Colonic mucosa (tissue), 4 donors: ENCODE measurements at regions not wholly inside any gene's neighbourhood (a gene's known extent, or its start where the extent isn't known, plus 50 kb on each side); places are given as distances from the start of the nearest gene placed in this dataset.

Source experiments
- DNase-seq: peaks from one replicate; pipeline ENCODE4 v3.0.0-alpha.2; 2020
- H3K27ac ChIP-seq: fragments of 200-600 bp; one replicate; pipeline ENCODE4 v1.8.0; 2021
- H3K27me3 ChIP-seq: fragments of 200-600 bp; one replicate; pipeline ENCODE4 v1.8.0; 2021
- H3K36me3 ChIP-seq: fragments of 200-600 bp; one replicate; pipeline ENCODE4 v1.8.0; 2021
- H3K4me1 ChIP-seq: fragments of 200-600 bp; one replicate; pipeline ENCODE4 v1.8.0; 2021; ENCODE audit warnings: mild to moderate bottlenecking
- H3K4me3 ChIP-seq: fragments of 200-600 bp; one replicate; pipeline ENCODE4 v1.8.0; 2021
- H3K9ac ChIP-seq, 2 donors: one replicate each; pipeline ENCODE4 v1.7.0; 2013; ENCODE audit warnings: control low read depth in 2 of 2, low read depth in 2 of 2, low read length in 2 of 2
- H3K9me3 ChIP-seq: fragments of 200-600 bp; one replicate; pipeline ENCODE4 v1.8.0; 2021
- intact Hi-C: fragments of 100-400 bp; cut with DNase I; formaldehyde crosslinking; loops from one replicate; pipeline ENCODE4 v1.14.1; 2022
- TF ChIP-seq, protein P1 (sequence below): fragments of 200-600 bp; IDR thresholded peaks from one replicate; pipeline ENCODE4 v1.8.0; 2022; ENCODE audit warnings: antibody characterized with exemption, mild to moderate bottlenecking
- donor health status: healthy.
- donor health status: DM: no; HTN: no; CAD: no.
- donor health status: DM: no; HTN: no; CAD: no.

DNA sequence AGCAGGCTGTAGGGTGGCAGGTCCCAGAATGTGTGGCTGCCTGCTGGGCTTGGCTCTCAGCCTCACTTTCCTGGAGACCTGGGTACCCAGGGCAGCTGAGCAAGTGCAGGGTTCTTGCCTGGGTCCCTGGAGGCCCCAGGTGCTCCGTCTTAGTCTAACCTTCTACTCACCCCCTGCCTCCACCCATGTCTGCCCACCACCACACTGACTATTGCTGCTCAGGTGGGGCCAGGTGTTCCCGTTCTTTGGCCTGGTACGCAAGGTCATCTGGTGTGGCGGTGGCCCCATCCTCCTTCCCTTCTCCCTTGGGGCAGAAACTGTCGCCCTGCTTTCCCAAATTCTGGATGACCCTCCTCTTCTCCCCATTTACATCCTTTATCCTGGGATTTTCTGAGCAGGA, 319.9 kb downstream of the TMEM121 start:
- Histone ChIP-seq H3K9ac (no peak overlapping the region), H3K9me3 (no peaks in the 10 kb centered on the region), H3K27me3 (no peaks in the 10 kb centered on the region), H3K36me3 (no peaks in the 10 kb centered on the region), H3K27ac (no peak overlapping the region), H3K4me1 (no peaks in the 10 kb centered on the region), H3K4me3 (no peak overlapping the region)
- DNase-seq: no peak
- intact Hi-C loops: no loop called here
- TF ChIP-seq, protein P1, sequence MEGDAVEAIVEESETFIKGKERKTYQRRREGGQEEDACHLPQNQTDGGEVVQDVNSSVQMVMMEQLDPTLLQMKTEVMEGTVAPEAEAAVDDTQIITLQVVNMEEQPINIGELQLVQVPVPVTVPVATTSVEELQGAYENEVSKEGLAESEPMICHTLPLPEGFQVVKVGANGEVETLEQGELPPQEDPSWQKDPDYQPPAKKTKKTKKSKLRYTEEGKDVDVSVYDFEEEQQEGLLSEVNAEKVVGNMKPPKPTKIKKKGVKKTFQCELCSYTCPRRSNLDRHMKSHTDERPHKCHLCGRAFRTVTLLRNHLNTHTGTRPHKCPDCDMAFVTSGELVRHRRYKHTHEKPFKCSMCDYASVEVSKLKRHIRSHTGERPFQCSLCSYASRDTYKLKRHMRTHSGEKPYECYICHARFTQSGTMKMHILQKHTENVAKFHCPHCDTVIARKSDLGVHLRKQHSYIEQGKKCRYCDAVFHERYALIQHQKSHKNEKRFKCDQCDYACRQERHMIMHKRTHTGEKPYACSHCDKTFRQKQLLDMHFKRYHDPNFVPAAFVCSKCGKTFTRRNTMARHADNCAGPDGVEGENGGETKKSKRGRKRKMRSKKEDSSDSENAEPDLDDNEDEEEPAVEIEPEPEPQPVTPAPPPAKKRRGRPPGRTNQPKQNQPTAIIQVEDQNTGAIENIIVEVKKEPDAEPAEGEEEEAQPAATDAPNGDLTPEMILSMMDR: no peak

DNA sequence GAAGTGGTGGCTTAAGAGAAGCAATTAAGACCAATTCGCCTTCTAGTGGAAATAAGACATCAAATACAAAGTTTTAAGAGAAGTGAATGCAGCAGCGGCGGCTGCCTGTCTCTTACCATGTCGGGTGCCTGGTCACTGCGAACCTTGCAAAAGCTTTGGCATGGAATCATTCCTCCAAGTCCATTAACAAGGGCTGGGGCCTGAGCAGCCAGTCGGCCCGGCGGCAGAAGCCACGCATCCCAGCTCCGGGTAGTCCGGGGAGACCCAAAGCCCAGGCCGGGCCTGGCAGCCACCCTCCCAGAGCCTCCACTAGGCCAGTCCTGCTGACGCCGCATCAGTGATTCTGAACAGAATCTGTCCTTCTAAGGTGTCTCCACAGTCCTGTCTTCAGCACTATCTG, 321.0 kb downstream of the TMEM121 start:
- TF ChIP-seq, protein P1: no peak
- intact Hi-C loops: no loop called here
- Histone ChIP-seq H3K4me3 (no peak overlapping the region), H3K4me1 (no peaks in the 10 kb centered on the region), H3K9ac (no peak overlapping the region), H3K9me3 (no peaks in the 10 kb centered on the region), H3K27ac (no peak overlapping the region), H3K36me3 (no peaks in the 10 kb centered on the region), H3K27me3 (no peaks in the 10 kb centered on the region)
- peak; percentile 10 for DNase-seq

DNA sequence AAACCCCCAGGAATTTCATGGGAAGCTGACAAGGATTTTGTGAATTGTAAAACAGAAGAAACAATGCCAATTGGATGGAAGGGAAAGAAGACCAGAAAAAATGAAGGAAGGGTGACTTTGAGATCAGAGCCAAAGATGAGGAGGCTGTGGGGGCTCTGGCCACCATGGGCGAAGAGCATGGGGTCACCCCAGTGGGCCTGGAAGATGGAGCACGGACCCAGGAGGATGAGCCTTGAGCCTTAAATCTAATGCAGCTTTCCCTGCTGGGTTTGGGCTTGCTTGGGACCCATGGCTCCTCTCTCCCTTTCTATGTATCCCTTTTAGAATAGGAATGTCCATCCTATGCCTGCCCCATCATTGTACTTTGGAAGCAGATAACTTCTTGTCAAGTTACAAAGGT, 322.2 kb downstream of the TMEM121 start:
- H3K4me1 ChIP-seq: no peaks in the 10 kb centered on the region
- H3K27me3 ChIP-seq: no peaks in the 10 kb centered on the region
- no peak overlapping the region for H3K27ac ChIP-seq
- intact Hi-C loops: no loop called here
- H3K9ac ChIP-seq: no peak overlapping the region
- H3K36me3 ChIP-seq: no peaks in the 10 kb centered on the region
- TF ChIP-seq, protein P1: no peak
- no peak for DNase-seq
- H3K9me3 ChIP-seq: no peaks in the 10 kb centered on the region
- H3K4me3 ChIP-seq: no peak overlapping the region

DNA sequence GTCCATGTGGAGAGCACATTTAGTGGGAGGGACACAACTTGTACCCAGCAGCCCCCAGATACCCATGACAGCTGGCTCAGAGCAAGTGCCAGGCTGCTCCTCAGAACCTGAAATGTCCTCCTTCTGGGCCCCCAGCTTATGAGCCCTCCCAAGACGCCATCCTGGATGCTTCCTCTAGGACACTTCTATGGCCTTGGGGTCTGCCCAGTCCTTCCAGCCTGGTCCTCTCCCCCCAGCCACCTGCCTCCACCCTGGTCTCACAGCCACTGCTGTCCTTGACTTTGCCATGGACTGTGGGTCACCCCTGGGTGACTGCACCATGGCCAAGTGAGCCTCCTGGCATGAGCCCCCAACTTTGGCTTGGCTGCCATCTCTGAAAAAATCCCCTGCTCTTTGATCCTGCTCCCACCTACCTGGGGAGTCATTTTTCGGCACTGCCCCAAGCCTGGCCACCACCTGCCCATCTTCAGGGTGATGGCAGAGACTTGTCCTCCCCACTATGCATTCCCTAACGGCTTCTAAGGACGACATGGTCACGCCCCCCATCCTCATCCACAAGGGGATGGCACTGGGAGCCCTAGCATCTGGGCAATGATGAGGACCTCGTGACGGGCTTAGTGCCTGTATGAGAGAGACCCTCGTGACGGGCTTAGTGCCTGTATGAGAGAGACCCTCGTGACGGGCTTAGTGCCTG, 323.7 kb downstream of the TMEM121 start:
- H3K27me3 ChIP-seq: no peaks in the 10 kb centered on the region
- no peak overlapping the region for H3K9ac ChIP-seq
- H3K27ac ChIP-seq: no peak overlapping the region
- H3K4me3 ChIP-seq: no peak overlapping the region
- no peaks in the 10 kb centered on the region for H3K4me1 ChIP-seq
- DNase-seq: no peak
- TF ChIP-seq, protein P1: no peak
- H3K9me3 ChIP-seq: no peaks in the 10 kb centered on the region
- intact Hi-C loops: no loop called here
- H3K36me3 ChIP-seq: no peaks in the 10 kb centered on the region

DNA sequence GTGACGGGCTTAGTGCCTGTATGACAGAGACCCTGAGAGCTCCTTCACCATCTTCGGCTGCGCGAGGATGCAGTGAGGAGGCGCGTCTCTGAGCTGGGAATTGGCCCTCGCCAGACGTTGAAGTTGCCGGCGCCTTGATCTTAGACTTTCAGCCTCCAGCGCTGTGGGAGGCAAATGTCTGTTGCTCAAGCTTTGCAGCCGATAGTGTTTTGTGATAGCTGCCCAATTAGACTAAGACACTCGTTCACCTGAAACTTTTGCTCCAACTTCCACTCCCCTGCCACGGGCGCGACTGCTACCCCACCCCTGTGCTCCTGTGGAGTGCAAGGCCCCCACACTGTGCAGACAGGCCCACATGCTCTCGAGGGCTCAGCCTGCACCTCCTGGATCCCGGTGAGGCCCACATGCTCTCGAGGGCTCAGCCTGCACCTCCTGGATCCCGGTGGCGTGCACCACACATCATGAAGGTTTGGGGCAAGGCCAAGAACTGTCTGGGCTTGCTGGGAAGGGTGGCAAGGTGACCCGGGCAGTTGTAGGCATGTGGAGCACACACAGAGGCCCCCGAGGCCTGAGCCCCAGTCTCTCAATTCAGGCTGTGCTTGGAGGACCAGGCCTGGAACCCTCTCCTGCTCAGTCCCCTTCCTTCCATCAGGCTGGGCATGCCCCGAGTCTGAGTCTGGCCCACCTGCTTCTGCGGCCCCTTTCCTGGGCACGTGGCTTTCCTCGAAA, 324.6 kb downstream of the TMEM121 start:
- DNase-seq: no peak
- TF ChIP-seq, protein P1: no peak

More for the DNA sequence above, 324.6 kb downstream of the TMEM121 start:
- Histone ChIP-seq H3K9me3 (no peaks in the 10 kb centered on the region), H3K27ac (no peak overlapping the region), H3K36me3 (no peaks in the 10 kb centered on the region), H3K27me3 (no peaks in the 10 kb centered on the region), H3K9ac (no peak overlapping the region), H3K4me1 (no peaks in the 10 kb centered on the region), H3K4me3 (no peak overlapping the region)
- intact Hi-C loops: no loop called here
